Osteoblast (primary cell): ENCODE measurements at regions not wholly inside any gene's neighbourhood (a gene's known extent, or its start where the extent isn't known, plus 50 kb on each side); places are given as distances from the start of the nearest gene placed in this dataset.
A peak's percentile ranks its signal among the peaks of the same experiment; 100 is the strongest.

Experiments
- DNase-seq: peaks from one replicate; pipeline ENCODE4 v3.0.0; 2011; ENCODE audit warnings: low spot score, mixed read lengths; ENCODE audit not compliant: insufficient read length; ENCODE audit errors: missing footprints
- H2AFZ ChIP-seq: 2 replicates; pipeline ENCODE4 v1.6.0; 2011; ENCODE audit warnings: mild to moderate bottlenecking, low read length
- H3K27ac ChIP-seq: 2 replicates; pipeline ENCODE4 v1.5.1; 2011; ENCODE audit warnings: mild to moderate bottlenecking, low read depth, low read length, moderate library complexity
- H3K27me3 ChIP-seq: 2 replicates; pipeline ENCODE4 v1.6.0; 2012; ENCODE audit warnings: mild to moderate bottlenecking, control low read depth, inconsistent platforms, low read length, moderate library complexity; ENCODE audit not compliant: insufficient read depth
- H3K36me3 ChIP-seq: 2 replicates; pipeline ENCODE4 v1.5.1; 2011; ENCODE audit warnings: mild to moderate bottlenecking, low read length, control low read depth, moderate library complexity; ENCODE audit not compliant: insufficient read depth
- H3K4me1 ChIP-seq: 2 replicates; pipeline ENCODE4 v1.5.1; 2011; ENCODE audit warnings: mild to moderate bottlenecking, low read length, control low read depth, moderate library complexity; ENCODE audit not compliant: insufficient read depth
- H3K4me2 ChIP-seq: 2 replicates; pipeline ENCODE4 v1.6.0; 2011; ENCODE audit warnings: mild to moderate bottlenecking, low read length; ENCODE audit not compliant: insufficient read depth
- H3K4me3 ChIP-seq: fragments of 200-600 bp; sonication (generic); 3 replicates; pipeline ENCODE4 v1.5.1; 2012; ENCODE audit warnings: mild to moderate bottlenecking, low read length, inconsistent platforms; ENCODE audit not compliant: insufficient read depth
- H3K79me2 ChIP-seq: 2 replicates; pipeline ENCODE4 v1.6.0; 2012; ENCODE audit warnings: mild to moderate bottlenecking, low read length, control low read depth, inconsistent platforms; ENCODE audit not compliant: insufficient read depth
- H3K9me3 ChIP-seq: 2 replicates; pipeline ENCODE4 v1.5.1; 2011; ENCODE audit warnings: low read depth, low read length, control low read depth
- H4K20me1 ChIP-seq: 2 replicates; pipeline ENCODE4 v1.6.0; 2012; ENCODE audit warnings: mild to moderate bottlenecking, low read length, control low read depth; ENCODE audit not compliant: insufficient read depth
- CTCF ChIP-seq: IDR thresholded peaks from 2 replicates; pipeline ENCODE4 v1.5.1; 2011; ENCODE audit warnings: mild to moderate bottlenecking, low read depth, low read length, moderate library complexity; ENCODE audit errors: extremely low read depth

GRCh38 chr12:74977832-74978481 lies 231.7 kb downstream of the KCNC2 start:
- Histone ChIP-seq H4K20me1 (no peaks in the 10 kb centered on the region), H3K4me2 (peak overlapping the region; percentile 60), H3K79me2 (no peaks in the 10 kb centered on the region), H2AFZ (peak overlapping the region; percentile 66), H3K27me3 (no peaks in the 10 kb centered on the region), H3K4me1 (no peaks in the 10 kb centered on the region), H3K4me3 (peak overlapping the region; percentile 15), H3K36me3 (no peaks in the 10 kb centered on the region), H3K27ac (no peak overlapping the region), H3K9me3 (no peaks in the 10 kb centered on the region)
- TF ChIP-seq CTCF, result no peak
- DNase-seq, result no peak

GRCh38 chr12:74980510-74980909 lies 229.1 kb downstream of the KCNC2 start:
- H2AFZ ChIP-seq, result no peak overlapping the region
- no peak for DNase-seq
- no peak overlapping the region for H3K27ac ChIP-seq
- H3K4me1 ChIP-seq, result no peaks in the 10 kb centered on the region
- no peaks in the 10 kb centered on the region for H3K36me3 ChIP-seq
- no peak for TF ChIP-seq CTCF
- no peaks in the 10 kb centered on the region for H4K20me1 ChIP-seq
- H3K27me3 ChIP-seq, result no peaks in the 10 kb centered on the region
- no peaks in the 10 kb centered on the region for H3K79me2 ChIP-seq
- no peaks in the 10 kb centered on the region for H3K9me3 ChIP-seq
- no peak overlapping the region for H3K4me3 ChIP-seq
- no peak overlapping the region for H3K4me2 ChIP-seq

- H4K20me1 ChIP-seq, result no peaks in the 10 kb centered on the region
- no peak overlapping the region for H3K4me3 ChIP-seq
- no peaks in the 10 kb centered on the region for H3K27me3 ChIP-seq
- H3K79me2 ChIP-seq, result no peaks in the 10 kb centered on the region
- H2AFZ ChIP-seq, result no peak overlapping the region
- no peak for DNase-seq
- no peak for TF ChIP-seq CTCF
- no peak overlapping the region for H3K27ac ChIP-seq
- H3K4me1 ChIP-seq, result no peaks in the 10 kb centered on the region
- H3K4me2 ChIP-seq, result no peak overlapping the region
- H3K36me3 ChIP-seq, result no peaks in the 10 kb centered on the region
- H3K9me3 ChIP-seq, result no peaks in the 10 kb centered on the region
Observed at GRCh38 chr12:74981541-74981940, 228.1 kb downstream of the KCNC2 start.

GRCh38 chr12:74983917-74984316 lies 225.7 kb downstream of the KCNC2 start:
- H3K4me1 ChIP-seq, result no peaks in the 10 kb centered on the region
- TF ChIP-seq CTCF, result no peak
- H3K4me2 ChIP-seq, result no peak overlapping the region
- H3K36me3 ChIP-seq, result no peaks in the 10 kb centered on the region
- no peaks in the 10 kb centered on the region for H4K20me1 ChIP-seq
- H3K27ac ChIP-seq, result no peak overlapping the region
- no peak for DNase-seq
- H3K79me2 ChIP-seq, result no peaks in the 10 kb centered on the region
- H3K27me3 ChIP-seq, result no peaks in the 10 kb centered on the region
- H3K4me3 ChIP-seq, result no peak overlapping the region
- H3K9me3 ChIP-seq, result no peaks in the 10 kb centered on the region
- no peak overlapping the region for H2AFZ ChIP-seq
